Astrocyte of the cerebellum (primary cell): ENCODE measurements at regions not wholly inside any gene's neighbourhood (a gene's known extent, or its start where the extent isn't known, plus 50 kb on each side); places are given as distances from the start of the nearest gene placed in this dataset.

Experiments used
- DNase-seq: peaks from one replicate; pipeline ENCODE4 v3.0.0-alpha.2; 2011; ENCODE audit warnings: low read depth
- H3K4me3 ChIP-seq: 2 replicates; pipeline ENCODE4 v1.5.1; 2011; ENCODE audit warnings: mild to moderate bottlenecking, low read depth, low read length, moderate library complexity
- CTCF ChIP-seq: IDR thresholded peaks from 2 replicates; pipeline ENCODE4 v1.5.1; 2012; ENCODE audit warnings: low read length, low read depth, moderate library complexity, mild to moderate bottlenecking; ENCODE audit errors: missing control alignments
- in situ Hi-C: cut with HindIII; loops from 2 replicates; pipeline ENCODE4 v1.10.0; 2017; ENCODE audit warnings: low sequenced_read_pairs

GRCh38 chr16:85971902-85972638 is 73.1 kb downstream of the IRF8 start:
- in situ Hi-C loops = no loop called here
- DNase-seq = no peak
- no peak for TF ChIP-seq CTCF
- no peak overlapping the region for H3K4me3 ChIP-seq

GRCh38 chr16:85974428-85975375 is 75.7 kb downstream of the IRF8 start:
- no peak for TF ChIP-seq CTCF
- no peak for DNase-seq
- no peak overlapping the region for H3K4me3 ChIP-seq
- in situ Hi-C loops = no loop called here

GRCh38 chr16:85975451-85975981 is 76.6 kb downstream of the IRF8 start:
- no peak for DNase-seq
- no peak overlapping the region for H3K4me3 ChIP-seq
- in situ Hi-C loops = no loop called here
- TF ChIP-seq CTCF = no peak

GRCh38 chr16:85978291-85978775 is 79.4 kb downstream of the IRF8 start:
- no peak overlapping the region for H3K4me3 ChIP-seq
- DNase-seq = no peak
- TF ChIP-seq CTCF = no peak
- in situ Hi-C loops = no loop called here

GRCh38 chr16:85978976-85979375 is 80.0 kb downstream of the IRF8 start:
- in situ Hi-C loops = no loop called here
- TF ChIP-seq CTCF = no peak
- H3K4me3 ChIP-seq = no peak overlapping the region
- no peak for DNase-seq

GRCh38 chr16:85979605-85980004 is 80.6 kb downstream of the IRF8 start:
- no peak overlapping the region for H3K4me3 ChIP-seq
- no peak for DNase-seq
- in situ Hi-C loops = no loop called here
- TF ChIP-seq CTCF = no peak
